ENCODE measurements at regions not wholly inside any gene's neighbourhood (a gene's known extent, or its start where the extent isn't known, plus 50 kb on each side); places are given as distances from the start of the nearest gene placed in this dataset.

DNA sequence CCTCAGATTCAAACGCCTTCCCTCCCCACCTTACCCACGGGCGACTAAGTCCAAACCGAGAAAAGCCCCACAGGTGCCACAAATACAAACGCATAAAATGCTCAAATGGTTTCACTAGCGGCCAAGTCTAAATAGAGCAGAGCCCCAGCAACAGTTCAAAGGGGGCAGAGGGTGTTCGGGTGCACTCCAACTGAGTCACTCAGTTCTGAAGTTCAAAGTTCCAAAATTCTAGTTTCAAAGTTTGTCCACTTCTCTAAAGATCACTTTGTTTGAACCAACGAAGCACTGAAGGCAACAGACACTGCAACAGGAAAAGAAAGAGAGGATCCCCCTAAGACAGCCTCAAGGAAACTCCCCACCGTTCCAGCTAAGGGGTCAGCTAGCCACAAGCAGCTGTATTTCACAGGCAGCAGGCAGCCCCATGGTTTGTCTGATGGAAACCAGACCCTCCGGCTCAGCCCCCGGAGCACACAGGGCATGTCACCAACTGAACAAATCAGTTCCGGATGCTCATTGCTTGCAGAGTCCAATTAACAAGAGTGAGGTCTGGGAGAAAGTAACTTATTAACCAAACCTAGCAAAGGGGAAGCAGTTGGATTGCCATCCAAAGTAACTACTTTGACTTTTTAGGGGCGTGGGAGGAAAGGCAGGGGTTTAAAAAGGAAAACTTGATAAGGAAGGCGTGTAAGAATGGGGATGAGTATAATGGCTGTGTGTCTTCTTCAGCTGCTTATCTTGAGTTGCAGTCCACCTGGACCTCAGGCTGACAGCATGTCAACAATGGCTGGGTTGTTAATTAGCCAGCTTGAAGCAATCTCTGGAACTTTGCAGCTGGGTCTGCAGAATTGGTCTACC is 1423.9 kb upstream of the PRMT6 start:
- H3K27me3 ChIP-seq (replicated peaks; ENCODE audit: control insufficient read depth, insufficient read depth, low read length), result no peaks in the 10 kb centered on the region
- TF ChIP-seq, protein P1, sequence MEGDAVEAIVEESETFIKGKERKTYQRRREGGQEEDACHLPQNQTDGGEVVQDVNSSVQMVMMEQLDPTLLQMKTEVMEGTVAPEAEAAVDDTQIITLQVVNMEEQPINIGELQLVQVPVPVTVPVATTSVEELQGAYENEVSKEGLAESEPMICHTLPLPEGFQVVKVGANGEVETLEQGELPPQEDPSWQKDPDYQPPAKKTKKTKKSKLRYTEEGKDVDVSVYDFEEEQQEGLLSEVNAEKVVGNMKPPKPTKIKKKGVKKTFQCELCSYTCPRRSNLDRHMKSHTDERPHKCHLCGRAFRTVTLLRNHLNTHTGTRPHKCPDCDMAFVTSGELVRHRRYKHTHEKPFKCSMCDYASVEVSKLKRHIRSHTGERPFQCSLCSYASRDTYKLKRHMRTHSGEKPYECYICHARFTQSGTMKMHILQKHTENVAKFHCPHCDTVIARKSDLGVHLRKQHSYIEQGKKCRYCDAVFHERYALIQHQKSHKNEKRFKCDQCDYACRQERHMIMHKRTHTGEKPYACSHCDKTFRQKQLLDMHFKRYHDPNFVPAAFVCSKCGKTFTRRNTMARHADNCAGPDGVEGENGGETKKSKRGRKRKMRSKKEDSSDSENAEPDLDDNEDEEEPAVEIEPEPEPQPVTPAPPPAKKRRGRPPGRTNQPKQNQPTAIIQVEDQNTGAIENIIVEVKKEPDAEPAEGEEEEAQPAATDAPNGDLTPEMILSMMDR (IDR thresholded peaks at IDR 0.05; ENCODE audit: insufficient read depth, low read length, poor library complexity, severe bottlenecking), result no peak
- H3K4me3 ChIP-seq (replicated peaks; ENCODE audit: low read depth, low read length), result no peak overlapping the region
- H3K36me3 ChIP-seq (ENCODE audit: control insufficient read depth, insufficient read depth, low read length), result no peaks in the 10 kb centered on the region
- no peak for DNase-seq (ENCODE audit: extremely low read depth, insufficient read length)

DNA sequence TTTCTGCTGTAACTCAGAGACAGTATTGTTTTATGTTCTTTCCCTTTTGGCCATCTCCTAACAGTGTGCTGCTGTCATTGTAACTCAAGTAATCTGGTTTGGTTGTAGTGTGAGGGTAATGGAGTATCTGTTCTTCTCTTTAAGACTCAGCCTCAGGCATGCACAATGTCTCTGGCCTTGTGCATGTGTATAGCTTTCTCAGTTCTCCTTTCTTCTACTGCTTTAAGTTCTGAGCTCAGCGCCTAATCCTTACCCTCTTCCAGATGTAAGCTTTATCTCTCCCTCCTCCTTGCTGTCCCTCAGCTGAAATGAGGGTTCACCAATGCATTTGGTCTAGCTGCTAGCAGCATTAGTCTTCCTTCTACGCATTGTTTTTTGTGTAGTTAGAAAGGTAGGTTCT is 1420.4 kb upstream of the PRMT6 start:
- H3K36me3 ChIP-seq (ENCODE audit: control insufficient read depth, insufficient read depth, low read length), result no peaks in the 10 kb centered on the region

DNA sequence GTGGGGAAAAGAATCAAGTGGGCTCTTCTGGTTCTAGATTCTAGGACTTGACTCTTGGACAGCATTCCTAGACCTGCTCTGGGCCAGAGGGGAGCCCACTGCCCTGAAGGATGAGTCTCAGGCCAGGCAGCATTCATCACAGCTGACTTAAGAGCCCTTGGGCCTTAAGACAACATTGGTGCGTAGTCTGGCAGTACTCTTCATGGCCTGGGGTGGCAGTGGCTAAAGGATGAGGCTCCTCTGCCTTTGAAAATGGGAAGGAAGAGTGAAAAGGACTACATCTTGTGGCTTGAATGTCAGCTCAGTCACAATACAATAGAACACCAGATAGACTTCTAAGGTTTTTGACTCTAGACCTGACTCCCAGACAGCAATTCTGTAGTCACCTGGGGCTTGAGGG is 1415.1 kb upstream of the PRMT6 start:
- TF ChIP-seq, protein P1 (IDR thresholded peaks at IDR 0.05; ENCODE audit: insufficient read depth, low read length, poor library complexity, severe bottlenecking), result no peak
- DNase-seq (ENCODE audit: extremely low read depth, insufficient read length), result no peak
- no peaks in the 10 kb centered on the region for H3K36me3 ChIP-seq (ENCODE audit: control insufficient read depth, insufficient read depth, low read length)
- no peak overlapping the region for H3K4me3 ChIP-seq (replicated peaks; ENCODE audit: low read depth, low read length)
- H3K27me3 ChIP-seq (replicated peaks; ENCODE audit: control insufficient read depth, insufficient read depth, low read length), result no peaks in the 10 kb centered on the region

More for the DNA sequence above, 1420.4 kb upstream of the PRMT6 start:
- no peak for DNase-seq (ENCODE audit: extremely low read depth, insufficient read length)
- Histone ChIP-seq H3K4me3 (replicated peaks; ENCODE audit: low read depth, low read length) (no peak overlapping the region), H3K27me3 (replicated peaks; ENCODE audit: control insufficient read depth, insufficient read depth, low read length) (no peaks in the 10 kb centered on the region)
- TF ChIP-seq, protein P1 (IDR thresholded peaks at IDR 0.05; ENCODE audit: insufficient read depth, low read length, poor library complexity, severe bottlenecking), result no peak

DNA sequence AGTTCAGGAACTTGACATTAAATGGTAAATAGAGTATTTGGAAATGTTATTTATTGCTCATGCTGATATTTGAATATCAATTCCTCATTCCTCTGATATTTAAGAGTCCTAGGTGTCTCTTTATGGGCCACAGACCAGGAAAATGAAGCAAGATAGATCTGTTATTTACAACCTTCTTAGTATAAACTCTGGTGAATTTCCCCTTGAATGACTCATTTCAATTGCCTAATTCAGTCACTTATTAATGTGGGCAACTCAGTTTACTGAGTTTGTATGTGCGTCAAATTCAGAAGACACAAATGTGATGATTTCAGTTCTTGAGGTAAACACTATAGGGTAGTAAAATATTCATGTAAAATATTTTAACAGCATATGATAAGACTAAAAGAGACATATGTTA is 1404.4 kb upstream of the PRMT6 start:
- TF ChIP-seq, protein P1 (IDR thresholded peaks at IDR 0.05; ENCODE audit: insufficient read depth, low read length, poor library complexity, severe bottlenecking), result no peak
- Histone ChIP-seq H3K27me3 (replicated peaks; ENCODE audit: control insufficient read depth, insufficient read depth, low read length) (no peaks in the 10 kb centered on the region), H3K4me3 (replicated peaks; ENCODE audit: low read depth, low read length) (no peak overlapping the region), H3K36me3 (ENCODE audit: control insufficient read depth, insufficient read depth, low read length) (no peaks in the 10 kb centered on the region)
- no peak for DNase-seq (ENCODE audit: extremely low read depth, insufficient read length)

DNA sequence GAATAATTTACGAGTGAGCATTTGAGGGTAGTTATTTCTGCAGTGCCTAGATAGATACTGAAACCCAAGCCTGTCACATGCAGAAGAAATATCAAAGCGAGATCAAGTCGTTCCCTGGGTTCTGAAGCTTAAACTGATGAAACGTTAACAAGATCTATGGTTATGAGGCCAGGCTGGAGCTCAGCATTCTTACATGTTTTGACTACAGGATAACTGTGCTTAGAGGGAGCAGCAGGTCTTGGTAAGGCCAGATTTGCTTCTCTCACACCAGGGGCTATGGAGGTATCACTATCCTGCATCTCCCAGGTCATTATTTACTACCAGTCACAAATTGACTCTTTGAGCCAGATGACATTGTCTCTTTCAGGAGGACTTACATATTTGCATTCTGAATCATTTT is 1401.4 kb upstream of the PRMT6 start:
- TF ChIP-seq, protein P1 (IDR thresholded peaks at IDR 0.05; ENCODE audit: insufficient read depth, low read length, poor library complexity, severe bottlenecking), result no peak
- Histone ChIP-seq H3K36me3 (ENCODE audit: control insufficient read depth, insufficient read depth, low read length) (no peaks in the 10 kb centered on the region), H3K4me3 (replicated peaks; ENCODE audit: low read depth, low read length) (no peak overlapping the region), H3K27me3 (replicated peaks; ENCODE audit: control insufficient read depth, insufficient read depth, low read length) (no peaks in the 10 kb centered on the region)
- DNase-seq (ENCODE audit: extremely low read depth, insufficient read length), result no peak
